Breast epithelium (tissue), 3 donors: ENCODE measurements at regions not wholly inside any gene's neighbourhood (a gene's known extent, or its start where the extent isn't known, plus 50 kb on each side); places are given as distances from the start of the nearest gene placed in this dataset.

Source experiments
- CTCF ChIP-seq, 3 donors: fragments of 450-650 bp; IDR thresholded peaks; one replicate each; pipeline ENCODE4 v1.5.1; 2016 to 2017; ENCODE audit warnings: antibody characterized with exemption in 3 of 3, mild to moderate bottlenecking in 3 of 3, moderate library complexity in 3 of 3
- POLR2A ChIP-seq: fragments of 450-650 bp; IDR thresholded peaks from one replicate; pipeline ENCODE4 v1.6.1; 2016; ENCODE audit warnings: antibody characterized with exemption, mild to moderate bottlenecking, moderate library complexity
- POLR2AphosphoS5 ChIP-seq, 3 donors: sonication (generic); formaldehyde crosslinking; IDR thresholded peaks; one replicate each; pipeline ENCODE4 v1.6.1; 2017; ENCODE audit warnings: antibody characterized with exemption in 3 of 3

GRCh38 chr10:33031171-33031570, 73.1 kb upstream of the ITGB1 start:
- TF ChIP-seq CTCF (IDR thresholded peaks at IDR 0.05) (no peak), POLR2A (no peak), POLR2AphosphoS5 (IDR thresholded peaks at IDR 0.05) (no peak)
